ENCODE measurements at regions not wholly inside any gene's neighbourhood (a gene's known extent, or its start where the extent isn't known, plus 50 kb on each side); places are given as distances from the start of the nearest gene placed in this dataset.

DNA sequence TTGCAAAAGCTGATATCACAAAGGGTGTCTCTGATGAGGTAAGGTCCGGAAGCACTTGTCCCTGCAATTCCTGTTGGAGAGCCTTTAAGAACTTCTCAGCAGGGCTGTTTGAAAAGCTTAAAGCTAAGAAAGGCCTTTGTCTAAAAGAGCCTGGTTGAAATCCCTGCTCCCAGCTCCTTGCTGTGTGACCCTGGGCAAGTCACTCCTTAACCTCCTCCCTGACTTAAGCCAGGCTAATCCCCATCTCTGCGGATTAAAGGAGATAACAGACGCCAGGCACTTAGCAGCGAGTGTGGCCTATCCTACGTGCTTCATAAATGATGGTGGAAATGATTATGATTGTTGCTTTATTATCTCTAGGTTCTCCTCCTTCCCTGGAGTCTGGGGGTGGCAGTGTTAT, 368.0 kb upstream of the RBFOX1 start:
- TF ChIP-seq TAF1 (IDR thresholded peaks at IDR 0.05; ENCODE audit: borderline replicate concordance, insufficient read depth, low read length) (no peak), POLR2AphosphoS5 (IDR thresholded peaks at IDR 0.05; ENCODE audit: low read depth, low read length) (no peak)
- TF ChIP-seq, protein P1, sequence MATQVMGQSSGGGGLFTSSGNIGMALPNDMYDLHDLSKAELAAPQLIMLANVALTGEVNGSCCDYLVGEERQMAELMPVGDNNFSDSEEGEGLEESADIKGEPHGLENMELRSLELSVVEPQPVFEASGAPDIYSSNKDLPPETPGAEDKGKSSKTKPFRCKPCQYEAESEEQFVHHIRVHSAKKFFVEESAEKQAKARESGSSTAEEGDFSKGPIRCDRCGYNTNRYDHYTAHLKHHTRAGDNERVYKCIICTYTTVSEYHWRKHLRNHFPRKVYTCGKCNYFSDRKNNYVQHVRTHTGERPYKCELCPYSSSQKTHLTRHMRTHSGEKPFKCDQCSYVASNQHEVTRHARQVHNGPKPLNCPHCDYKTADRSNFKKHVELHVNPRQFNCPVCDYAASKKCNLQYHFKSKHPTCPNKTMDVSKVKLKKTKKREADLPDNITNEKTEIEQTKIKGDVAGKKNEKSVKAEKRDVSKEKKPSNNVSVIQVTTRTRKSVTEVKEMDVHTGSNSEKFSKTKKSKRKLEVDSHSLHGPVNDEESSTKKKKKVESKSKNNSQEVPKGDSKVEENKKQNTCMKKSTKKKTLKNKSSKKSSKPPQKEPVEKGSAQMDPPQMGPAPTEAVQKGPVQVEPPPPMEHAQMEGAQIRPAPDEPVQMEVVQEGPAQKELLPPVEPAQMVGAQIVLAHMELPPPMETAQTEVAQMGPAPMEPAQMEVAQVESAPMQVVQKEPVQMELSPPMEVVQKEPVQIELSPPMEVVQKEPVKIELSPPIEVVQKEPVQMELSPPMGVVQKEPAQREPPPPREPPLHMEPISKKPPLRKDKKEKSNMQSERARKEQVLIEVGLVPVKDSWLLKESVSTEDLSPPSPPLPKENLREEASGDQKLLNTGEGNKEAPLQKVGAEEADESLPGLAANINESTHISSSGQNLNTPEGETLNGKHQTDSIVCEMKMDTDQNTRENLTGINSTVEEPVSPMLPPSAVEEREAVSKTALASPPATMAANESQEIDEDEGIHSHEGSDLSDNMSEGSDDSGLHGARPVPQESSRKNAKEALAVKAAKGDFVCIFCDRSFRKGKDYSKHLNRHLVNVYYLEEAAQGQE (IDR thresholded peaks at IDR 0.05; ENCODE audit: insufficient read depth in 1 of 2, low read depth in 2 of 2, low read length in 2 of 2): no peak
